GM12878 (cell line): ENCODE measurements at regions not wholly inside any gene's neighbourhood (a gene's known extent, or its start where the extent isn't known, plus 50 kb on each side); places are given as distances from the start of the nearest gene placed in this dataset.

Experiments used
- ATAC-seq: fragments of 200-7000 bp; cut with Tn5 transposase; 3 replicates; pipeline ENCODE4 v1.9.1; 2020; ENCODE audit warnings: mild to moderate bottlenecking, moderate library complexity
- BruUV-seq: library from RNA; stranded (reverse); fragments of 400-500 nt; replicated peaks from 2 replicates; lab custom pipeline; 2021; lab: Mats Ljungman, UMichigan
- CTCF ChIA-PET: fragments of 300-600 bp; sonication (Branson Sonifier 250); formaldehyde crosslinking; extraction: SDS; loops from one replicate; lab custom pipeline; 2021; ENCODE audit warnings: inconsistent platforms; lab: Yijun Ruan, JAX
- POLR2A ChIA-PET: fragments of 350-600 bp; formaldehyde crosslinking; extraction: SDS; loops from one replicate; lab custom pipeline; 2021; ENCODE audit warnings: inconsistent platforms; lab: Charles Lee
- RAD21 ChIA-PET: fragments of 300-600 bp; sonication (Branson Sonifier 250); formaldehyde crosslinking; loops from one replicate; lab custom pipeline; 2023; ENCODE audit warnings: antibody characterized with exemption; ENCODE audit not compliant: unreplicated experiment; lab: Charles Lee
- SMC1A ChIA-PET: fragments of 300-600 bp; sonication (Branson Sonifier 250); formaldehyde crosslinking; loops from one replicate; lab custom pipeline; 2023; ENCODE audit not compliant: unreplicated experiment, uncharacterized antibody; lab: Charles Lee
- DNase-seq: peaks from one replicate; pipeline ENCODE4 v3.0.0-alpha.2; 2011; ENCODE audit warnings: low read depth, low spot score
- FAIRE-seq: peaks from 3 replicates; lab custom pipeline; 2011; peaks lifted over from hg19 to GRCh38; lab: Jason Lieb, UNC
- H2AFZ ChIP-seq: 2 replicates; pipeline ENCODE4 v1.6.0; 2011; ENCODE audit warnings: low read depth, low read length, control low read depth; ENCODE audit not compliant: control insufficient read depth
- H3K27ac ChIP-seq: 2 replicates; pipeline ENCODE4 v1.5.1; 2011; ENCODE audit warnings: control low read depth; ENCODE audit not compliant: control insufficient read depth, insufficient read depth
- H3K27me3 ChIP-seq, 2 experiments: replicated peaks in 1 of 2; 2 replicates each; pipeline versions ENCODE4 v1.6.0 to v1.6.1; 2011; ENCODE audit warnings: low read length in 1 of 2; ENCODE audit not compliant: control insufficient read depth in 2 of 2, insufficient read depth in 2 of 2
- H3K36me3 ChIP-seq, 2 experiments: 2 replicates each; pipeline ENCODE4 v1.5.1; 2011; ENCODE audit warnings: low read length in 1 of 2; ENCODE audit not compliant: control insufficient read depth in 2 of 2, insufficient read depth in 2 of 2
- H3K4me1 ChIP-seq: 2 replicates; pipeline ENCODE4 v1.6.1; 2011; ENCODE audit warnings: mild to moderate bottlenecking, low read length, moderate library complexity, mixed read lengths; ENCODE audit not compliant: control insufficient read depth, insufficient read depth
- H3K4me2 ChIP-seq: 2 replicates; pipeline ENCODE4 v1.6.0; 2011; ENCODE audit warnings: control low read depth; ENCODE audit not compliant: control insufficient read depth, insufficient read depth
- H3K4me3 ChIP-seq: fragments of 200-600 bp; sonication (generic); 2 replicates; pipeline ENCODE4 v1.5.1; 2016
- H3K79me2 ChIP-seq: 2 replicates; pipeline ENCODE4 v1.6.0; 2011; ENCODE audit warnings: low read length; ENCODE audit not compliant: control insufficient read depth, insufficient read depth
- H3K9ac ChIP-seq: 2 replicates; pipeline ENCODE4 v1.8.0; 2011; ENCODE audit warnings: low read length, control low read depth, mixed read lengths; ENCODE audit not compliant: control insufficient read depth, insufficient read depth
- H3K9me3 ChIP-seq: replicated peaks from 3 replicates; pipeline ENCODE4 v1.5.1; 2011; ENCODE audit warnings: mild to moderate bottlenecking, low read length; ENCODE audit not compliant: control insufficient read depth, insufficient read depth
- H4K20me1 ChIP-seq: 2 replicates; pipeline ENCODE4 v1.6.0; 2011; ENCODE audit not compliant: control insufficient read depth, insufficient read depth
- BACH1 ChIP-seq: fragments of 450-650 bp; IDR thresholded peaks from 2 replicates; pipeline ENCODE4 v1.6.1; 2017; ENCODE audit warnings: mild to moderate bottlenecking, borderline replicate concordance
- BMI1 ChIP-seq: fragments of 450-650 bp; IDR thresholded peaks from 2 replicates; pipeline ENCODE4 v1.6.1; 2016; ENCODE audit warnings: mild to moderate bottlenecking, moderate library complexity, borderline replicate concordance
- NBN ChIP-seq: fragments of 450-650 bp; IDR thresholded peaks from 2 replicates; pipeline ENCODE4 v1.6.1; 2016
- SRF ChIP-seq, 2 experiments: IDR thresholded peaks; 2 replicates each; pipeline ENCODE4 v1.6.1; 2011; ENCODE audit warnings: low read depth in 2 of 2, low read length in 2 of 2, mild to moderate bottlenecking in 1 of 2, moderate library complexity in 1 of 2
- TCF3 ChIP-seq: IDR thresholded peaks from 2 replicates; pipeline ENCODE4 v1.6.1; 2012; ENCODE audit warnings: low read depth, mild to moderate bottlenecking, low read length, borderline replicate concordance; ENCODE audit not compliant: insufficient read depth
- TCF7 ChIP-seq: IDR thresholded peaks from 2 replicates; pipeline ENCODE4 v1.6.1; 2014; ENCODE audit warnings: antibody characterized with exemption, borderline replicate concordance
- WGBS: methylation state at CpG from one replicate; pipeline ENCODE4 v1.1.6; 2016; ENCODE audit warnings: low lambda C conversion rate; ENCODE audit not compliant: insufficient replicate concordance, insufficient coverage; ENCODE audit errors: missing lambda C conversion rate; 5-methylcytosine and 5-hydroxymethylcytosine counted together
- in situ Hi-C: fragments of 300-500 bp; cut with MboI; formaldehyde crosslinking; loops from 9 replicates; pipeline ENCODE4 v1.14.3; 2018; ENCODE audit warnings: mixed read lengths
- intact Hi-C: fragments of 100-400 bp; cut with micrococcal nuclease; formaldehyde crosslinking; loops from one replicate; pipeline ENCODE4 v1.14.2; 2022; ENCODE audit not compliant: unreplicated experiment
- TF ChIP-seq, protein P1 (sequence below): IDR thresholded peaks from 2 replicates; pipeline ENCODE4 v1.6.1; 2012; ENCODE audit warnings: low read length, inconsistent platforms
- TF ChIP-seq, protein P2 (sequence below): fragments of 450-650 bp; IDR thresholded peaks from 2 replicates; pipeline ENCODE4 v1.6.1; 2017; ENCODE audit warnings: low read depth, mild to moderate bottlenecking, moderate library complexity

DNA sequence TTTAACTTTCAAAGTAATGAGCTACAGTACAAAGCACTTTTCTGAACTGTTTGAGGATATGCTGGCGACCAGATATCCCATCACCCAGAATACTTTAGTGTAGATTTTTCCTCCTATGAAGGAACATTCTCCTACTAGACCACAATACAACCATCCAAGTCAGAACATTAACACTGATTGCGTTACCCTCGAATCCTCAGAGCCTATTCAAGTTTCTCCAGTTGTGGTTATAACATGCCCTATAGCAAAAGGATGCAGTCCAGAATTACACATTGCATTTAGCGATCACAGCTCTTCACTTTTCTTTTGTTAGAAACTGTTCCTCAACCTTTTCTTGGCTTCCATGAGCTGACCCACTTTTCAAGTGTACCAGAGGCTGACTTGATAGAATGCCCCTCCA lies 87.4 kb upstream of the SOX4 start:
- no peak overlapping the region for H3K9ac ChIP-seq
- no peak overlapping the region for H2AFZ ChIP-seq
- no peak overlapping the region for H3K4me3 ChIP-seq
- intact Hi-C loops: no loop called here
- TF ChIP-seq, protein P1, sequence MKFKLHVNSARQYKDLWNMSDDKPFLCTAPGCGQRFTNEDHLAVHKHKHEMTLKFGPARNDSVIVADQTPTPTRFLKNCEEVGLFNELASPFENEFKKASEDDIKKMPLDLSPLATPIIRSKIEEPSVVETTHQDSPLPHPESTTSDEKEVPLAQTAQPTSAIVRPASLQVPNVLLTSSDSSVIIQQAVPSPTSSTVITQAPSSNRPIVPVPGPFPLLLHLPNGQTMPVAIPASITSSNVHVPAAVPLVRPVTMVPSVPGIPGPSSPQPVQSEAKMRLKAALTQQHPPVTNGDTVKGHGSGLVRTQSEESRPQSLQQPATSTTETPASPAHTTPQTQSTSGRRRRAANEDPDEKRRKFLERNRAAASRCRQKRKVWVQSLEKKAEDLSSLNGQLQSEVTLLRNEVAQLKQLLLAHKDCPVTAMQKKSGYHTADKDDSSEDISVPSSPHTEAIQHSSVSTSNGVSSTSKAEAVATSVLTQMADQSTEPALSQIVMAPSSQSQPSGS: no peak
- TF ChIP-seq SRF (IDR thresholded peaks at IDR 0.05; ENCODE audit: low read depth in 2 of 2, low read length in 2 of 2) (no peak), TCF3 (no peak), NBN (no peak), TCF7 (no peak)
- H3K27me3 ChIP-seq: no peaks in the 10 kb centered on the region
- CTCF ChIA-PET: no interaction called here
- 20% methylated on average over 4 of the region's 4 CpGs for WGBS
- POLR2A ChIA-PET: no interaction called here
- DNase-seq (no peak), FAIRE-seq (no peak), ATAC-seq (no peak)
- H3K9me3 ChIP-seq: no peaks in the 10 kb centered on the region
- no peaks in the 10 kb centered on the region for H3K79me2 ChIP-seq
- in situ Hi-C loops: no loop called here
- RAD21 ChIA-PET: interaction anchor here (0.7 kb wide), 1 partner anchor 458 kb away, joined by 4 read pairs; no protein-coding TSS in a partner anchor
- SMC1A ChIA-PET: interaction anchor here (1.0 kb wide), 1 partner anchor 10 kb away, joined by 3 read pairs; no protein-coding TSS in a partner anchor
- no peaks in the 10 kb centered on the region for H3K4me1 ChIP-seq
- no peaks in the 10 kb centered on the region for H3K36me3 ChIP-seq
- no peak overlapping the region for H3K4me2 ChIP-seq
- H4K20me1 ChIP-seq: no peaks in the 10 kb centered on the region
- H3K27ac ChIP-seq: no peak overlapping the region
- no TSS peak for BruUV-seq

DNA sequence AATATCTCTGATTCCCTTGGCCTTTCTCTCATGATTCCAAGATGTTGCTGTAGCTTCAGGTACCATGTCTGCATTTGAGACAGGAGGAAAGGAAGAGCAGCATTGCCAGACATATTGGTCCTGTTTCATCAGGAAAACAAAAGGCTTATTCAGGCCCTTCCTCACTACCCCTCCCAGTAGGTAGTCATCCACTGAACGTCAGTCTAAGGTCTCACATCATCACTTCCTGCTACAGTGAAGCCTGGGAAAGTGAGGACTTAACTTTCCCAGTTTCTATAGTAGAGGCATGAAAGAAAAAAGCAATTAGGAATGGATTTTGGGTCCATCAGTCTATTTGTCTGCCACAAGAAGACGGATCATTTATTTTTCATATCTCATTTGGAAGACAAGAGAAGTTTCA lies 85.7 kb upstream of the SOX4 start:
- no peaks in the 10 kb centered on the region for H3K9me3 ChIP-seq
- no peaks in the 10 kb centered on the region for H3K36me3 ChIP-seq
- no peak for FAIRE-seq
- in situ Hi-C loops: no loop called here
- no peaks in the 10 kb centered on the region for H3K4me1 ChIP-seq
- no peaks in the 10 kb centered on the region for H4K20me1 ChIP-seq
- H3K9ac ChIP-seq: no peak overlapping the region
- no peak overlapping the region for H3K4me3 ChIP-seq
- H3K79me2 ChIP-seq: no peaks in the 10 kb centered on the region
- ChIA-PET POLR2A (no interaction called here), CTCF (no interaction called here), RAD21 (no interaction called here), SMC1A (no interaction called here)
- H3K4me2 ChIP-seq: no peak overlapping the region
- intact Hi-C loops: no loop called here
- no peaks in the 10 kb centered on the region for H3K27me3 ChIP-seq
- BruUV-seq: no TSS peak
- no peak overlapping the region for H3K27ac ChIP-seq
- 26% methylated on average over 2 of the region's 2 CpGs for whole genome bisulfite sequencing
- DNase-seq: no peak
- no peak for ATAC-seq
- TF ChIP-seq BACH1 (no peak), BMI1 (no peak)
- TF ChIP-seq, protein P2, sequence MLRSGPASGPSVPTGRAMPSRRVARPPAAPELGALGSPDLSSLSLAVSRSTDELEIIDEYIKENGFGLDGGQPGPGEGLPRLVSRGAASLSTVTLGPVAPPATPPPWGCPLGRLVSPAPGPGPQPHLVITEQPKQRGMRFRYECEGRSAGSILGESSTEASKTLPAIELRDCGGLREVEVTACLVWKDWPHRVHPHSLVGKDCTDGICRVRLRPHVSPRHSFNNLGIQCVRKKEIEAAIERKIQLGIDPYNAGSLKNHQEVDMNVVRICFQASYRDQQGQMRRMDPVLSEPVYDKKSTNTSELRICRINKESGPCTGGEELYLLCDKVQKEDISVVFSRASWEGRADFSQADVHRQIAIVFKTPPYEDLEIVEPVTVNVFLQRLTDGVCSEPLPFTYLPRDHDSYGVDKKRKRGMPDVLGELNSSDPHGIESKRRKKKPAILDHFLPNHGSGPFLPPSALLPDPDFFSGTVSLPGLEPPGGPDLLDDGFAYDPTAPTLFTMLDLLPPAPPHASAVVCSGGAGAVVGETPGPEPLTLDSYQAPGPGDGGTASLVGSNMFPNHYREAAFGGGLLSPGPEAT: no peak
- no peak overlapping the region; the same call in 1 of the 2 replicates for H2AFZ ChIP-seq
